ENCODE measurements at regions not wholly inside any gene's neighbourhood (a gene's known extent, or its start where the extent isn't known, plus 50 kb on each side); places are given as distances from the start of the nearest gene placed in this dataset.

- Histone ChIP-seq H3K9me3 (no peaks in the 10 kb centered on the region), H3K27me3 (ENCODE audit: insufficient read depth in 3 of 3, low read length in 2 of 3) (peaks cover 0 to 5% (median 4%) of the 10 kb centered on the region in 3 donors), H3K36me3 (ENCODE audit: insufficient read depth in 1 of 2, low read depth in 1 of 2) (no peaks in the 10 kb centered on the region), H3K4me3 (no peak overlapping the region), H3K27ac (no peak overlapping the region), H3K4me1 (no peaks in the 10 kb centered on the region)
- TF ChIP-seq CTCF (IDR thresholded peaks at IDR 0.05), result no peak
- DNase-seq (no peak), ATAC-seq (no peak)
- intact Hi-C loops (cut with DNase I), result no loop called here
- WGBS, 3 donors, result 84 to 92% (median 87%) methylated on average over 6 of the region's 6 CpGs
These were observed 241.6 kb upstream of the GPR26 start for GRCh38 chr10:123424537-123424936.

DNA sequence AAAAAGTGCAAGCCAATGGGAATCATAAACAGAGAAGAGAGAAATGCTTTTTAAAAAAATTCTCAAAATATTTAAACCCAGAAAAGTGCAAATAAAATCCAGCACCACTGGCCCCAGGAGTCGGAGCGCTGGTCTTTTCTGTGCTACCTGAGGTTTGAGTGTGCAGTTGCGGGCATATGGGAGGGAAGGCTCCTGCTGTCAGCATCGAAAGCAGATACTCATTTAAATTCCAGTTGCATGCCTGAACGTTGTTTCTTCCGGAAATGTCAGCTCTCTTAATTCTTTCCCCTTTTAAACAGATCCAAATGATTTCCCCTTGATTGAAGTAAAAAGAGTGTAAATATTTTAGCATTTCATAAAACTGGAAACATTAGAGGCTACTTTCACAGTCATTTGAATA, 240.5 kb upstream of the GPR26 start:
- TF ChIP-seq CTCF (IDR thresholded peaks at IDR 0.05), result no peak
- Histone ChIP-seq H3K4me3 (no peak overlapping the region), H3K27ac (no peak overlapping the region), H3K36me3 (ENCODE audit: insufficient read depth in 1 of 2, low read depth in 1 of 2) (no peaks in the 10 kb centered on the region), H3K27me3 (ENCODE audit: insufficient read depth in 3 of 3, low read length in 2 of 3) (peaks cover 0 to 8% (median 5%) of the 10 kb centered on the region in 3 donors), H3K9me3 (no peaks in the 10 kb centered on the region), H3K4me1 (no peaks in the 10 kb centered on the region)
- ATAC-seq, result no peak
- 53 to 54% (median 53%) methylated on average over 6 of the region's 6 CpGs for WGBS, 3 donors
- intact Hi-C loops (cut with DNase I), result no loop called here
- DNase-seq, result no peak

DNA sequence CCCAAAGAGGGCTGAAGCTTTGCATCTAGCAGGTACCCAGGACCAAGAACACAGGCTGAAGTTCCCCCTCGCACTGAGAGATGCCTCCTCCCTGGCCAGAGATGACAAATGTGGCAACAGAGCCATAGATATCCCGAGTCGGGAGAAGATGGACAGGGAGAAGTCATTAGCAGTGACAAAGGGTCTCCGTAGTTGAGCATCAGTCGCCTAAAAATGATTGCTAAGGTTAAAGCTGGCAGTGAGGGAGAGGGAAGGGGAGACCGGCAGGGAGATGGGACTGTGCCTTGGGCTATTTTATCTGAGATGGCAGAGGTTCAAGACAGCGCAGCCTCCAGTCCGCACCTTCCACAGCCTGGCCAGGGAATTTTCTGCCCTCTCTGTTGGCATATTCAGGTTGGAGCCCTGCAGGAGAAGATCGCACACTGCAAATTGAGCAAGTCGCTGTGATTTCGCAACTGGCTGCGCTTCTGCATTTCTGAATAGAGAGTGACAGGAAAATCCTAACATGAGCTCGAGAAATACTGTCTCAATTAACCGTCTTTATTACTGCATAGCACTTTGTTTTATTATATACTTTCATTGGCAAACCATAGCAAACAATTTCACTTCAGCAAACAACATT, 238.9 kb upstream of the GPR26 start:
- Histone ChIP-seq H3K27ac (no peak overlapping the region), H3K27me3 (ENCODE audit: insufficient read depth in 3 of 3, low read length in 2 of 3) (peaks cover 0 to 5% (median 5%) of the 10 kb centered on the region in 3 donors), H3K4me1 (no peaks in the 10 kb centered on the region), H3K36me3 (ENCODE audit: insufficient read depth in 1 of 2, low read depth in 1 of 2) (no peaks in the 10 kb centered on the region), H3K4me3 (no peak overlapping the region), H3K9me3 (no peaks in the 10 kb centered on the region)
- DNase-seq (no peak), ATAC-seq (no peak)
- 65 to 74% (median 67%) methylated on average over 14 of the region's 14 CpGs for WGBS, 3 donors
- TF ChIP-seq CTCF (IDR thresholded peaks at IDR 0.05), result no peak
- intact Hi-C loops (cut with DNase I), result no loop called here

- Histone ChIP-seq H3K9me3 (no peaks in the 10 kb centered on the region), H3K36me3 (ENCODE audit: insufficient read depth in 1 of 2, low read depth in 1 of 2) (no peaks in the 10 kb centered on the region), H3K27ac (no peak overlapping the region), H3K4me3 (no peak overlapping the region), H3K27me3 (ENCODE audit: insufficient read depth in 3 of 3, low read length in 2 of 3) (peaks cover 0 to 5% (median 3%) of the 10 kb centered on the region in 3 donors), H3K4me1 (no peaks in the 10 kb centered on the region)
- intact Hi-C loops (cut with DNase I), result no loop called here
- no peak for DNase-seq
- ATAC-seq, result no peak
- no peak for TF ChIP-seq CTCF (IDR thresholded peaks at IDR 0.05)
- WGBS, 3 donors, result 12 to 18% (median 13%) methylated on average over 11 of the region's 11 CpGs
These were observed 237.8 kb upstream of the GPR26 start for GRCh38 chr10:123428391-123428790.

- DNase-seq (no peak), ATAC-seq (no peak)
- intact Hi-C loops (cut with DNase I), result no loop called here
- Histone ChIP-seq H3K36me3 (ENCODE audit: insufficient read depth in 1 of 2, low read depth in 1 of 2) (no peaks in the 10 kb centered on the region), H3K27me3 (ENCODE audit: insufficient read depth in 3 of 3, low read length in 2 of 3) (peaks cover 0 to 3% (median 0%) of the 10 kb centered on the region in 3 donors), H3K4me3 (no peak overlapping the region), H3K9me3 (no peaks in the 10 kb centered on the region), H3K4me1 (no peaks in the 10 kb centered on the region), H3K27ac (no peak overlapping the region)
- no peak for TF ChIP-seq CTCF (IDR thresholded peaks at IDR 0.05)
- 34% methylated on average over 14 of the region's 14 CpGs for WGBS, 3 donors
These were observed 236.4 kb upstream of the GPR26 start for GRCh38 chr10:123429706-123430221.
